GM18951 (cell line): ENCODE measurements at regions not wholly inside any gene's neighbourhood (a gene's known extent, or its start where the extent isn't known, plus 50 kb on each side); places are given as distances from the start of the nearest gene placed in this dataset.

Experiments
- POLR2A ChIP-seq: IDR thresholded peaks from 4 replicates; pipeline ENCODE4 v1.6.1; 2011; ENCODE audit warnings: mild to moderate bottlenecking; ENCODE audit not compliant: insufficient read length, insufficient read depth; ENCODE audit errors: extremely low read depth
- in situ Hi-C: fragments of 300-500 bp; cut with MboI; formaldehyde crosslinking; loops from one replicate; pipeline ENCODE4 v1.12.0; 2022; ENCODE audit warnings: low sequenced_read_pairs, mixed read lengths, inconsistent platforms; ENCODE audit not compliant: unreplicated experiment

DNA sequence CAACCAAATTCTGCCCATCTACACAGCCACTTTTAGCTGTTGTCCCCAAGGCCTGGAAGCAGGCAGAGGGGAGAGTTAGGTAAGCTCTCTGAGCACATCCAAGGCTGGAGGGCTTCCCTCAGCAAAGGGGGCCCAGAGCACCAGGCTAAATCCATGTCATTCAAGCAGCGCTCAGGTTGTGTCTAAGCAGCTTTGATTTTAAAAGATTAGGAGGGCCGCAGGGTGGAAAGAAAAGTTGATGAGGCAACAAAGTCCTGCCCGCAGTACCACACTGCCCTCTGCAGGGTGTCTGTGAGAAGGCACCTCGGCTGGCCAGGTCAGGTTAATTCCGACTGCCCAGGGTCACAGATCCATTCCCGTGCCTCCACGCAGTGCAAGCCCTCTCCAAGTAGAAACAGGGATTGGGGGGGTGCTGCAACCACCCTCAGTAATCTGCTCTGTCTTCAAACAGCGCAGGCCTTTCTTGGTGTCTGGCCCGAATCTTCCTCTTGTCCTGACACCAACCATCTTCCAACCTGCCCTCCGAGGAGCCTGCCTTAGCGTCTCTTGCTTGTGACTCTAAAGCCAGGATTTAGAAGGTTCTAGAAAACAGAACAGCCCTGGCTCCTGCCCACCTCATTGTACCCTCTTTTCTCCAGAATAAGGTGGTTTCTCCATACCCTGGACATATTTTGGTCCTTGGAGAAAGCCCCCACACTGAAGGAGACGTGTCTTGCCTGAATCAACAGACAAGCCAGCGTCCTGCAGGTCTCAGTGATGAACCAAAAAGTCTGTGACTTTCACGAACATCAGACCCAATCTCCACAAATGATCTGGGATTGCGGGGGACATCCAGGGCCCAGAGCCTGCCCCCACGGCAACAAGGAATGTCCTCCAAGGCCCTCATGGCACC lies 289.2 kb downstream of the TNS1 start:
- no peak for TF ChIP-seq POLR2A
- in situ Hi-C loops, result loop anchor here (25.0 kb wide), 1 partner anchor 1026 kb away; the partner anchor contains the start of gene IGFBP5

DNA sequence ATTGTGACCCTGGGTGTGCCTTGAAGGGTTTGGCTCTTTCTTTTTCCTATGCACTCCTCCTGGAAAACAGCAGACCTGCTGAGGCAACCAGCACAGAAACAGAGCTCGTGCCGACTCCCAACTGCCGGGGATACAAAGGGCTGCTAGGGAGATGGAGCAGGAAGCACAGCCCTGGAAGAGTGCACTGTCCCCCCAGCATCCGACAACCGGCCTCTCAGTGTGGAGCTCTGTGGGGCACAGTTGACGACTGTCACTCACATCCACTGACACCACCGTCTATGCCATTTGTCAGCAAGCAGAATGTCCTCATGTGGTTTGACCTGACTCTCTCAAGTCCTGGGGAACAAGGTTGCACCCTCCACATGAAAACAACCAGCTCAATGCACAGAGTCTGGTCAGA lies 290.4 kb downstream of the TNS1 start:
- in situ Hi-C loops, result loop anchor here (25.0 kb wide), 1 partner anchor 1025 kb away; the partner anchor contains the start of gene IGFBP5
- no peak for TF ChIP-seq POLR2A

DNA sequence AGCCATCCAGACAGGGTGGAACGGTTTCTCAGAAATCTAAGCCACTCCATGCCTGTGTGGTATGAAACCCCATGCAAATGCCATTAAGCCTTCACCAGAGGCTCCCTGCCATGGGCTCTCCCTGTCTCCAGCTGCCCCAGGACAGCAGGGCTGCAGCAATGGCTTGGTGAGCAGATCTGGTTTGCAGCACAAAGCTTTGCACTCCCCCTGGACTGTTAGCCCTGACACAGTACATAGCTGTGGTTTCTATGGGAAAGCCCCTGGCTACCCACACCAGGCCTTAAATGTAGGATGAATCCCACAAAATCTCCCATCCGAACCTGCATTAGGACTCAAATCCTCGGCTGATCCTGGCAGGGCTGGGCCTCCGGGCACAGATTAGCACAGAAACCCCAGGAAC lies 291.6 kb downstream of the TNS1 start:
- TF ChIP-seq POLR2A, result no peak
- in situ Hi-C loops, result loop anchor here (25.0 kb wide), 1 partner anchor 1024 kb away; the partner anchor contains the start of gene IGFBP5

DNA sequence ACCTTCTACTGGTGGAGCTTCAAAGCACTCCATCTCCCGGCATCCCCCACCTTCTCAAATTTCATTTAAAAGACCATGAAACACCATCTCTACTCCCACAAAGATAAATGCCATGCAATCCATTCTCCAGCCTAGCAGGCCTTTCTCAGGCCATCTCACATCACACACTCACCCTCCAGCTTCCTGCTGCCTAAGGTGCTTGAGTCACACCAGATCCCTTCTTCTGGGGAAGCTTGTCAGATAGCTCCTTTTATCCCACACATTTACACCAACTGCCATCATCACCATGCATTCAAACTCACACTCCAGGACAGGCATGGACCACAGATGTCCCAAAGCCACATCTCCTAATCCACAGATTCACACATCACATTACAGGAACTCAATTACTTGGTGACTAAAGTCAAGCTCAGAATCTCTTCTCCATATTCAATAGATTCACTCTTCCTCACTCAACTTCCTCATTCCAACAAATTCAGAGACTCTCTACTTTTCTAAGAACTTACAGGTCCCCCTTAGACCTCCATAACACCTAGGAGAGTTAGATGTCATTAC lies 292.5 kb downstream of the TNS1 start:
- in situ Hi-C loops, result loop anchor here (25.0 kb wide), 1 partner anchor 1023 kb away; the partner anchor contains the start of gene IGFBP5
- no peak for TF ChIP-seq POLR2A

DNA sequence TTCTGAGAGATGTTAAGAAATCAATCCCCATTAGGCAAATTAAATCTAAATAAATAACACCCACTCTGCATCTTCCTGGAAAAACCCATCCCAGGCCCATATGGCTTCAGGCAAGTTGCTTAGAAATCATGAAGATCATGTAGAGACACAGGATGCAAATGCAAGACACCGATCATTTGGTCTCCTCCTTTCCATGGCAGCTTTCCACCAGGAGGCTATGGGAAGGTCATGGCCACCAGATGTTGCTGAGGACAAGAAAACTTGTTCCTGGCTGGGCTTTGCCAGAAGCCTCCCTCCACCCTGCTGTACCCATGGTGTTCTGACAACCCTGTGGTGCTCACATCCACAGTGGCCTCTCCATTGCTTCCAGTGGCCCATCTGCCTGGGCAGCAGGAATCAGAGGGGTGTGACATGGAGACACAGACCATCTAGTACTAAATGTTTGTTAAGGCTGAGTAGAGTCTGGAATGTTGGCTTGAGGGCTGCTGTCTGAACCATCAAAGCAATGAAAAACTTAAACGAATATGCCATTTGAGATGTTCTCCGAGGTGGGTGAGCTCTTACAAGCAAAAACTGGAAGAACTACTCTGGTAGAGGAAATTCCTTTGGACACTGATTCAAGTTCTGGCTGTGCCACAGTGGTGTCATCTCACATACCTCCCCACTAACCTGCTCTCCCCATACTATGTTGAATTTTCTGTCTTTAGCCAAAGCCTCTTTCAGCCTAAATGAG lies 293.2 kb downstream of the TNS1 start:
- in situ Hi-C loops, result loop anchor here (25.0 kb wide), 1 partner anchor 1022 kb away; the partner anchor contains the start of gene IGFBP5

DNA sequence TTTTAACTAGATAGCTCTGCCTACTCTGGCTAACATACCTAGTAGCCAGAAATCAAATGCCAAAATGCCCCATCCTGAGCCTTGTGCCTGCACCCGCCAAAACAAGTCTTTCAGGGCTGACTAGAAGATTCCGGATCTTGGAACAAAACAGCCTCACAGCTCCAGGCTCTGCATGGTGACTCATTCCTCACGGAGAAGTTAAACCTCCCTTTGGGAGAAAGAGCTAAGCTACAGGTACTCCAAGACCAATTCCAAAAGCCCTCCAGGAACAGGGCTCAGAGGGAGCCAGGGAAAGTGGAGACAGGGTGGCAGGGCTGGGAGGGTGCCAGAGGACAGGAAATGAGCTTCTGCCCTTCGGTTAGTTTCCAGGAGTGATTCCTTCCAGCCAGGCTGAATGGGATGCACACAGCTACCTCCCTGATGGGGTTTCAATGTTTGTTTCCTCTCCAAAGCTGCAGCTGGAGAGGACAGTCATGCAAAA lies 295.6 kb downstream of the TNS1 start:
- TF ChIP-seq POLR2A, result no peak
- in situ Hi-C loops, result loop anchor here (25.0 kb wide), 1 partner anchor 1020 kb away; the partner anchor contains the start of gene IGFBP5

More for the DNA sequence above, 293.2 kb downstream of the TNS1 start:
- TF ChIP-seq POLR2A, result no peak

DNA sequence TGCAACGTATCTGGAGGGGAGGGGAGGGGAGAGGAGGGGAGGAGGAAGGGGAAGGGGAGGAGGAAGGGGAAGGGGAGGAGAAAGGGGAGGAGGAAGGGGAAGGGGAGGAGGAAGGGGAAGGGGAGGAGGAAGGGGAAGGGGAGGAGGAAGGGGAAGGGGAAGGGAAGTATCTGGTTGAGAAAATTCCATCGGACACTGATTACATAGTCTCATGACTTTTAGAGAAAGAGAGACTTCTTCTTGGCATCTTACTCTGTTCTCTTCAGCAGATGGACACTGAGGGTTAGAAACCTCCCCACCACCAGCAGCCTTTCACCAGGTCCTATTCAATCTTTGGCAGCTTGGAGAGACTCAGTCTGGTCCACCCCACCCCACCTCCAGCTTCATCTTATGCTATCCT lies 296.3 kb downstream of the TNS1 start:
- in situ Hi-C loops, result loop anchor here (25.0 kb wide), 1 partner anchor 1019 kb away; the partner anchor contains the start of gene IGFBP5
- no peak for TF ChIP-seq POLR2A

DNA sequence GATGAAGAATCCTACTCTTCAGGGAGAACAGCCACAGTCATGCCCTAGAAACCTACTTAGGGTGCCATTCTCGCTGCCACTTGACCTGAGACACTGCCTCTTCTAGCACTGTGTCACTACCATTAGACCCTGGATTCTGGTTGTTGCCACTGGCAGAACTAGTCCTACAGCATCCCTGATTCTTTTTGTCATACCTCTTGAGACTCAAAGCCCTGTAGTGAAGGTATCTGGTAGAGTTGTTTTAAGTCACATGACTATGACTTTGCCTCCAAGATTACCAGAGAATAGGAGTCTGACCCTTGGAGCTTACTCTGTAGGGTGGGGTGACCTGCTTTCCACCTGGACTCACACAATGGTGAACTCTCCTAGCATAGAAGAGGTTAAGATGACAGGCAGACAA lies 296.7 kb downstream of the TNS1 start:
- in situ Hi-C loops, result loop anchor here (25.0 kb wide), 1 partner anchor 1019 kb away; the partner anchor contains the start of gene IGFBP5
- no peak for TF ChIP-seq POLR2A

DNA sequence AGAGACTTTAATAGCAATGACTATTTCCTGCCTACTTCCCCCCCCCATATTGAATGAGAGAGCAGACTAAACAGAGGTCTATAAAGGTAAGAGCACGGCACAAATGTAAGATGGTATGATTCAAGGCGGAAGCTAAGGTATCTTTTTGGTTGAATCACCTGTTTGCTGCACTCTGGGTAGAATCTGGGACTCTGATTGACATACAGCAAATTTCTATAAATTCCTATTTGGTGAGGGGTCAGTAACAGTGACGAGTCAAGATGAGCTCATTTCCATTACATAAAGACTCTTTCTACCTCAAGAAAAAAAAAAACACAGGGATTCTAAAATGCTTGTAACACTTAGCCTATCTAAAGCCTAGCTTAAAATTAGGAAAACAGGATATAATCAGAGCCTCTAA lies 297.3 kb downstream of the TNS1 start:
- no peak for TF ChIP-seq POLR2A
- in situ Hi-C loops, result loop anchor here (25.0 kb wide), 1 partner anchor 1018 kb away; the partner anchor contains the start of gene IGFBP5

DNA sequence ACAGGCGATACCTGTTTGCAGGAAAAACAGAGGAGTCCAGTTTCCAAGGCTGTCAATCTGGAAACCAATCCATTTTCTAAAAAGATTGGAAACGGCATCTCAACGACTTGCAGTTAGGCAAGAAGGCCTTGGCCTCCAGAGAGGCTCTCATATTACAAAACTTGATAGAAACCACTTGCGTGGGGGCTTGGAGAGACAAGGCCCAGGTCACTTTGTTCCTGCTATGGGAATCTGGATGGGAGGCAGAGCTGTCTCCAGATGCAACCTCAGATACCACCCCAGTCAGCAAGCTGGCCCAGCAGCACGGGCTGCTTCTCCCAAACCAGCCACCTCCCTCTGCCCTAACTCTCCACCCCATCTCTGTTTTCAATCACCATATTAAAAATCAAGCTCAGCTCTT lies 298.8 kb downstream of the TNS1 start:
- in situ Hi-C loops, result loop anchor here (25.0 kb wide), 1 partner anchor 1017 kb away; the partner anchor contains the start of gene IGFBP5
- TF ChIP-seq POLR2A, result no peak

DNA sequence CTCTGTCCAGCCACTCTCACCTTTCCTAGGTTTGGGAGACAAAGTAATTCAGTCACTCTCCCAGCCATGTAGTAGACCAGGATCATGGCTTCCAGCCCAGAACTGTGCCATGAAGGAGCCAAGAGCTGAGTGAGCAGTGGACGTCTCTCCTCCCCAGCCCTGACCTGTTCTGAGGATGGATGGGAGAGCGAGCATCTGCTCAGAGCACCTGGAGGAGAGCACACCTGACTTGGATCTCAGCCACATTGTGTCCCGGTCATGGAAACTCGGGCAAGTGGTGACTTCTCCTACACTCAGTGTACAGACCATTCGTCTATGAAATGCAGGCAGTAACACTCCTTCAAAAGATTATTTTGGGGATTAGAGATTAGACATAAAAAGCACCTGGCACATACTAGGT lies 299.7 kb downstream of the TNS1 start:
- in situ Hi-C loops, result loop anchor here (25.0 kb wide), 1 partner anchor 1016 kb away; the partner anchor contains the start of gene IGFBP5
- no peak for TF ChIP-seq POLR2A

DNA sequence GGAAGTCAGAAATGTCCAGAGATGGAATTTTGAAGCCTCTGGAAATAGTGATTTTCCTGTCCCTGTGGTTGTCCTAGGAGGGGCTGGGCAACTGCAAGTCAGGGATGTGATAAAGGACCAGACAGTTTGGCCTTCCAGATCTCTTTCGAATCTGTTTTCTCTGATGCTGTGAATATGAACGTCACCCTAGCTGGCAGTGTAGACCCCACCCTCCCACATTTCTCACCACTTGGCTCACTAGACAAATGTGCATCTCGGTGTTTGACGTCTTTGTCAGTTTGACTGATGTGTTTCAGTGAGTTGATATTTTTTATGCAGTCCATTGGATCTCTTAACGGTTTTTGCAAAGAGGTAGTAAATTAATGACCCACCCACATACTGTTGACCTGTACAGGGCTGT lies 301.2 kb downstream of the TNS1 start:
- no peak for TF ChIP-seq POLR2A
- in situ Hi-C loops, result loop anchor here (25.0 kb wide), 1 partner anchor 1014 kb away; the partner anchor contains the start of gene IGFBP5
